ENCODE measurements at regions not wholly inside any gene's neighbourhood (a gene's known extent, or its start where the extent isn't known, plus 50 kb on each side); places are given as distances from the start of the nearest gene placed in this dataset.

DNA sequence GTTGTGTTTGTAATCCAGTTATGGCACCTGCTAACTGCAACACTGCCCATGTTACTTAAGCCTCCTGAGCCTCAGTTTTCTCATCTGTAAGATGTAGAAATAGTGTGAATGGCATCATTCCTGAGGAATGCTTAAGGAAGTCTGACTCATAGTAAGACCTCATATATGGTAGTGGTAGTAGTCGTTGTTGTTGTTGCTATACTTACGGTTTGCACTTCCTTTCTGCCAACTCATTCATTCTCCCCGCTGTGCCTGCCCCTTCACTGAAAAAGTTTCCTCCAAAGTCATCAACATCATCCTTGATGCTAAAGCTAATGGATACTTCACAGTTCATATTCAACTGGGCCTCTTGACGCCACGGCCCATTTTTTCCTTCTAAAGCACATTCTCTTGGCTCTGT lies 54.2 kb upstream of the SPANXN3 start:
- FAIRE-seq, result no peak
- peak; percentile 57 for DNase-seq (ENCODE audit: low spot score)

DNA sequence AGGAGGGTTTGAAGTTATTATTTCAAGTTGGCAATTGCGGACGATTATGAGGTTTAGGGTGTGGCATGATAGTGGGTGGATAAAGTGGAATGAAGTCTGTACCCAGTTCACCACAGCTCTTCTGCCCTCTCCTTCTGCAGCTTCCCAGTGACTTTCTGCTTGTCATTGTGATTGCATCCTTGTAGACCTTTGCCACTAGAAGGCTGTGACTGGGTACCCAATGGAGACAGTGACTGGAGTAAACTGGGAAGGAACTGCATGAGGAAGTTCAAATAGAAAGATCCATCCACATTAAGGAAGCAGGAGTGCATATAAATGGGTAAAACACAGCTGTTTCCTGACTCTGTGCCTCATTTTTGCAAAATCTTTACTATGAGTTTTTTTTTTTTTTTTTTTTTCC lies 53.5 kb upstream of the SPANXN3 start:
- DNase-seq (ENCODE audit: low spot score), result no peak
- no peak for FAIRE-seq

DNA sequence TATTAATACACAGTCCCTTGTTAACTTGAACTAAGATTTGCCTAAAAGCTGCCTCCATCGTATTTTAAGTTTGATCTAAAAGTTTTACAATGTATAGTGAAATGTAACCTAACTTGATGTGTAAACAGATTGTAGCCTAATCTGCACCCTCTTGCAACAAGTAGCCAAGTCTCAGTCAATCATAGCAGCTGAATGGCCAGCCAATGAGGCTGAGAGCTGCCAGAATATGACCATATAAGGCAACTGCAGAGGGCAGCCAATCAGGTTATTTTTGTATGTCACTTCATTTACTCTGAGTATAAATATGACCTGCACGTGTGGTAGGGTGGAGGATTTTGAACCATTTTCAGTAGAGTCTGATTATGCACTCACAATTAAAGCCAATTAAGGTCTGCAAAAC lies 51.2 kb upstream of the SPANXN3 start:
- DNase-seq (ENCODE audit: low spot score) (no peak), FAIRE-seq (no peak)
